ENCODE measurements at regions not wholly inside any gene's neighbourhood (a gene's known extent, or its start where the extent isn't known, plus 50 kb on each side); places are given as distances from the start of the nearest gene placed in this dataset.
"Not testable (repeated sequence)": the region's sequence is repeated elsewhere in the genome, so short reads cannot be mapped to it uniquely, and the experiment has no call there.

DNA sequence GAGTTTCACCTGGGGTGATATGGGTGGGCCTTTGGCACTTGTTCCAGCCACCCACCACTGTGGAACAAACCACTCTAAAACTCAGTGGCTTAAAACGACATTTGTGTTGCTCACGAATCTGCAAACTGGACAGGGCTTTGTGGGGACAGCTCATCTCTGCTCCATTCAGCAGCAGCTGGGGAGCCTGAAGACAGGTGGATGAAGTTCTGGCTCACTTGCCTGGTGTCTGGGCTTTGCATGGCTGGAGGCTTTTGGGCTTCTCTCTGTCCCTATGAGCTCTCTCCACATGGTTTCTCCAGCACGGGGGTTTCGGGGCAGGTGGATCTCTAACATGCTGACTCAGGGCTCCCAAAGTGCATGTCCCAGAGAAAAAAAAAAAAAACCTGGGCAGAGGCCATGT lies 93.0 kb upstream of the GLI2 start:
- no peak for DNase-seq

DNA sequence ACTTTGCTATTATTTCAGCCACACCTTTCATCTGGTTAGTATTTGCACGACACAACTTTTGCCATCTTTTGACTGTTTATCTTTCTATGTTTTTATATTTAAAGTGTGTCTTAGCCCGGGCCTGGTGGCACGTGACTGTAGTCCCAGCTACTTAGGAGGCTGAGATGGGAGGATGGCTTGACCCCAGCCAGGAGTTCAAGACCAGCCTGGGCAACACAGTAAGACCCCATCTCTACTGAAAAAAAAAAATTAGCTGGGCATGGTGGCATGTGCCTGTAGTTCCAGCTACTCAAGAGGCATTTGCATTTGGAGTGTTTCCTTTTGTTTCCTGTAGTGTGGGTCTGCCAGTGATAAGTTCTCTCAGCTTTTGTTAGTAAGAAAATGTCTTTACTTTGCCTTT lies 88.7 kb upstream of the GLI2 start:
- no peak for DNase-seq

GRCh38 chr2:120647487-120647886 lies 88.2 kb upstream of the GLI2 start:
- DNase-seq: peak; percentile 48

GRCh38 chr2:120649381-120649780 lies 86.3 kb upstream of the GLI2 start:
- DNase-seq: not testable (repeated sequence)

GRCh38 chr2:120650022-120650644 lies 85.5 kb upstream of the GLI2 start:
- no peak for DNase-seq

DNA sequence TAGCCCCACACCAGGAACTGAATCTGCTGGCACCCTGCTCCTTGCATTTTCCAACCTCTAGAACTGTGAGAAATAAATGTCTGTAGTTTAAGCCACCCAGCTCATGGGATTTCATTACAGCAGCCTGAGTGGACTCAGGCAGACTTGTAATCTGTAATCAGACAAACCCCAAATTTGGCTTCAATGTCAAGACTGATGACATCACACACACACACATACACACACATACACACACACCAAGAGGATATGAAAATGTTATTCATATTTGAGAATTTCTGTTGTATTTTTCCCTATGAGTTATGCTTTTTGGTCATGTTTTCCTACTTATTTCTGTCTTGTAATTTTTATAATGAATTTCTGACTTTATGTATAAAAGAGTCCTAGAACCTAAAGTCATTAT lies 83.8 kb upstream of the GLI2 start:
- DNase-seq: no peak

GRCh38 chr2:120653046-120653445 lies 82.6 kb upstream of the GLI2 start:
- no peak for DNase-seq

- DNase-seq: no peak
Observed at GRCh38 chr2:120653871-120654270, 81.8 kb upstream of the GLI2 start.

- no peak for DNase-seq
Observed at GRCh38 chr2:120654381-120655134, 81.1 kb upstream of the GLI2 start.

DNA sequence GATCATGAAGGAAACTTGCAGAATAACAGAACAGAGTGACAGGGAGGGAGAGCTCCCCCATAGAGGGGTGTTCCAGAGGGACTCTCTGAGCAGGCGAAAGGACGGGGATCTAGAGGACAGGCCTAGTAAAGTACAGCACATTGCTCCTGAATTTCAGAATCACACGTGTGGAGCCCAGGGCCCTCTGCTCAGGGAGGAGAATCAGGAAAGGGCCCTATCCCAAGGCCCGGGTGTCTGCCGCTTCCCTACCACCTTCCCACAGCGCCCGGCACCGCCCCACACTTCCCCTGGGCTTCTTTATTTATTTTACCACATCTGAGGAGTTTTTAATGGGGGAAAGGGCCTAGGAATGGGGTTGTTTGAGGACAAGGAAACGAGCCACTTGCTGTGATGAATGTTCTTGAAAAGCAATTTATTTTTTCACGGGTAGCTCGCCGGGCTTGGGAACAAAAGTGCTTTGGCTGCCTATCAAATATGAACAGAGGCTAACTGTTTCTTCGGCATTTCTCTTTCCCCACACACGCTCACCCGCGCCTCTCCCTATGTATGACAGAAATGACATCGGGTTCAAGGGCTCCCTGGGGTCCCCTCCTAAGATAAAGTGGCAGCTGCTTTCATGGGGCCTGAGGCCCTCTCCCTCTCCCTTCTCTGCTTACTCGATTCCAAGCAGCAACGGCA lies 79.3 kb upstream of the GLI2 start:
- DNase-seq: no peak

DNA sequence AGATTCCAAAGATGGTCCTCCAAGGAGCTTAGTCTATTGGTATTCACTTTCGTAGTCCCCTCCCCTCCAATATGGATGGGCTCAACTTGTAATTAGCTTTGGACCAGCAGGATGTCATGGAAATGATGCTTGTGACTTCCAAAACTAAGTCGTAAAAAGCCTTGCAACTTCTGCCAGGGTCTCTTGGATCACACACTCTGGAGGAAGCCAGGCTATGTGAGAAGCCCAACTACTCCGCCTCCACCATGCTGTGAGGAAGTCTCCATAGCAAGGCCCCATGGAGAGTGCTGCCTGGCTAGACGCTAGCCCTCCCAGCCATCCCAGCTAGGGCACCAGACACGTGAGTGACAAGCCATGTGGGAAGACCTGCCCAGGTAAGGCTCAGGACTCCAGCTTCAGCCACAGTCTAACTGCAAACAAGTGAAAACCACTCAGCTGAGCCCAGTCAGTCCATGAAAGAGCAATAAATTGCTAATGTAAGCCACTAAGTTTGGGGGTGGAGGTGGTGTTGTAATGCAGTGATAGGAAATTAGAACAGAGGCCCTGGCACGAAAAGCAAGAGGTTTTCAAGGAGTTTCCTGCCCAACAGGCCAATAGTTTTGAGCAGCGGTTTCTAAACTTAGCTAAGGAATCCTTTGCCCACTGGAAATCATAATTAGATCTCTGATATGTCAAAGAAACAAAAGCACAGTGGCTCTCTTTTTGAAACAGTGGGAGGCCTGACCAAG lies 77.5 kb upstream of the GLI2 start:
- no peak for DNase-seq

GRCh38 chr2:120658770-120659158 lies 76.9 kb upstream of the GLI2 start:
- DNase-seq: no peak

- no peak for DNase-seq
Observed at GRCh38 chr2:120659275-120659977, 76.2 kb upstream of the GLI2 start.

- no peak for DNase-seq
Observed at GRCh38 chr2:120660056-120660694, 75.5 kb upstream of the GLI2 start.

GRCh38 chr2:120660771-120661459 lies 74.8 kb upstream of the GLI2 start:
- no peak for DNase-seq

DNA sequence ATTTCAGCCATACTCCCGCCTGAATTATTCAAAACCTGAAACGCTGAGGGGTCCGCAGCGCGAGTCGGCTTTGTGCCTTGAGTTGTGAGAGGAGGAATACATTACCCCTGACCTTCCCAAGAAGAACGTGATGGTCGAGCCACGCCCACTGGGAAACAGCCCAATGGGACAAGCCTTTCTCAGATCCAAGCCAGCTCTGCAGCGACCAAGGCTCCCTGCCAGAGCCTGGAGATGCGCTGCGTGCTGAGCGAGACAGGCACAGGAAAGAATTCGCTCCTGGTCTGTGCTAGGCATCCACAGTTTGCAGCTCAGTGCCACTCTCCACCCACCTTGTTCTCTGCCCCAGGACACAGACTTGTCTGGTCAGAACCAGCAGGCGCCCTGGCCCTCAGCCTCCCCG lies 74.1 kb upstream of the GLI2 start:
- DNase-seq: no peak

GRCh38 chr2:120662046-120662445 lies 73.6 kb upstream of the GLI2 start:
- DNase-seq: no peak

- DNase-seq: no peak
Observed at GRCh38 chr2:120662746-120663145, 72.9 kb upstream of the GLI2 start.

DNA sequence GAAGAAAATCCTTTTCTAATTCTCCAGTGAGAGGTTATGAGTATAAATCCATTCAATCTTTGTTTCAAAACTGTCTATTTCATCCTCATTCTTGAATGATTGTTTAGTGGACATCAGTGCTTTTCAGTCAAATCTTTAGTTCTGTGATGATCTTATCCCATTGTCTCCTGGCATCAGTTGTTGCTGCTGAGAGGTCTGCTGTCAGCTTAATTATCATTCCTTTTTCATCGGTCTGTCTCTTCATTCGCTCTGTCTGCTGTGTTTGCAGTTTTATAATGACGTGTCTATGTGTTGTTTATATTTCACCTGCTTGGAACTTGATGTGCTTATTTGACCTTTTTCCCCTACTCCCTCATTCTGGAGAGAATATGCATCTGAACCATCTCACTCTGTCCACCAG lies 69.2 kb upstream of the GLI2 start:
- DNase-seq: no peak

GRCh38 chr2:120667981-120668380 lies 67.7 kb upstream of the GLI2 start:
- no peak for DNase-seq

DNA sequence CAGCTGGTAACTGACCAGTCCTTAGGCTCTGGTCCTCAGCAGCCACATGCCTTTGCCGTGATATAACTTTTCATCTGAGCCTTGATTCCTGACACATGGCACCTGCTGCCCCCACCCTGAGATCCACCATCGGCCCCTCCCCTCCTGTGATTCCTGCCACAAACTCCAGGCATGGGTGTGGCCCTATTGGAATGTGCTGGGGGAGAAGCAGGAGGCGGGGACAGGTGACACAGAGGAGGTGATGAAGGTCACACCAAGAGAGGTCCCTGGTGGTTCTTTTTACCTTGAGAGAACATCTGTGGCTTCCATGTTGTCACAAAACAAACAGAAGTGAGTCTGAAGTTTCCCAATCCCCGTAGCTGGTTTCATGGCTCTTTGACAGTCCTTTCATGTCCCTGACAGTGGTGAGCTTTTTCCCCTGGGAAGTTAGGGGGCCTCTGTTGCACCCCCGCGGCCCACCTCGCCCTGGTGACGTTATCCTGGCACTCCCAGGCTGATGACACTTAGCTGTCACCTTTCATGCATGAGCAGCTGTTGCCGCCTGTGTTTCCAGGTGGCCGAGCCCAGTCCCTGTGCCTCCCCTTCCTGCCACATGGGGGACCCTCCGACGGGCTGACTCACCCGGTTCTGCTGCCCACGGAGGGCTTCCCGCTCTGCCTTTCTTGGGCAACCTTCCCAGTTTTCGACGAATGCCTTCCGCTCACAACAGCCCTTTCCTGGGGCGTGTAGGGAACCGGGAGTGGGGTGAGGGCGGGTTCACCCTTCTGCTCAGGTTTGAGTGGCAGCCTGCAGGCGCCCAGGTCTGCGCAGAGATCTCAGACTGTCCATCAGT lies 66.3 kb upstream of the GLI2 start:
- DNase-seq: no peak

All from amniotic stem cell (primary cell).